ENCODE measurements at regions not wholly inside any gene's neighbourhood (a gene's known extent, or its start where the extent isn't known, plus 50 kb on each side); places are given as distances from the start of the nearest gene placed in this dataset.

DNA sequence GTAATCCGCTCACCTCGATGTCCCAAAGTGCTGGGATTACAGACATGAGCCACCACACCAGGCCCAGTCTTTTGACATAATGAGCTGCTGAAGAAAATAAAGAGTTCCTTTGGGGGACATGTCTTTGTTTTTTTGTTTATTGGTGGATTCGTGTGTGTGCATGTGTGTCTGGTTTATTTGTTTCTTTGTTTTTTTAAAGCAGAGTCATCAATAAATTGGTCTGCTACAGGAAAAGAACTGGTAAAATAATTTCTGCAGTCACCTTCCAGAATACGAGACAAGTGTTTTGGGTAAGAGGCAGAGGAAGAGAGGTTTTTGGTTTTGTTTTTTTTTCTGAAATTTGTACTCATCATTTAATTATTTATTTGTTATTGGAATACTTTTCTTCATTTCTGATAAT is 51.5 kb upstream of the PPP3CA start:
- H3K9me3 ChIP-seq (ENCODE audit: insufficient read depth, low read depth, low read length) = no peaks in the 10 kb centered on the region
- no peaks in the 10 kb centered on the region for H3K79me2 ChIP-seq (ENCODE audit: insufficient read depth, low read length)
- no peaks in the 10 kb centered on the region for H3F3A ChIP-seq (ENCODE audit: low read depth)
- H3K27me3 ChIP-seq (ENCODE audit: insufficient read depth, low read length, poor library complexity, severe bottlenecking) = no peaks in the 10 kb centered on the region
- TF ChIP-seq EZH2phosphoT487 (IDR thresholded peaks at IDR 0.05; ENCODE audit: borderline replicate concordance) = no peak
- TF ChIP-seq, protein P1, sequence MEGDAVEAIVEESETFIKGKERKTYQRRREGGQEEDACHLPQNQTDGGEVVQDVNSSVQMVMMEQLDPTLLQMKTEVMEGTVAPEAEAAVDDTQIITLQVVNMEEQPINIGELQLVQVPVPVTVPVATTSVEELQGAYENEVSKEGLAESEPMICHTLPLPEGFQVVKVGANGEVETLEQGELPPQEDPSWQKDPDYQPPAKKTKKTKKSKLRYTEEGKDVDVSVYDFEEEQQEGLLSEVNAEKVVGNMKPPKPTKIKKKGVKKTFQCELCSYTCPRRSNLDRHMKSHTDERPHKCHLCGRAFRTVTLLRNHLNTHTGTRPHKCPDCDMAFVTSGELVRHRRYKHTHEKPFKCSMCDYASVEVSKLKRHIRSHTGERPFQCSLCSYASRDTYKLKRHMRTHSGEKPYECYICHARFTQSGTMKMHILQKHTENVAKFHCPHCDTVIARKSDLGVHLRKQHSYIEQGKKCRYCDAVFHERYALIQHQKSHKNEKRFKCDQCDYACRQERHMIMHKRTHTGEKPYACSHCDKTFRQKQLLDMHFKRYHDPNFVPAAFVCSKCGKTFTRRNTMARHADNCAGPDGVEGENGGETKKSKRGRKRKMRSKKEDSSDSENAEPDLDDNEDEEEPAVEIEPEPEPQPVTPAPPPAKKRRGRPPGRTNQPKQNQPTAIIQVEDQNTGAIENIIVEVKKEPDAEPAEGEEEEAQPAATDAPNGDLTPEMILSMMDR (conservative IDR thresholded peaks at IDR 0.05; ENCODE audit: low read length) = no peak
- H2AFZ ChIP-seq (ENCODE audit: low read length) = no peak overlapping the region
- H4K20me1 ChIP-seq (ENCODE audit: insufficient read depth, low read length, poor library complexity, severe bottlenecking) = no peaks in the 10 kb centered on the region
- H3K36me3 ChIP-seq (ENCODE audit: insufficient read depth, low read length) = no peaks in the 10 kb centered on the region
- H3K4me1 ChIP-seq (ENCODE audit: insufficient read depth, low read length, poor library complexity, severe bottlenecking) = no peaks in the 10 kb centered on the region
- no peaks in the 10 kb centered on the region for H3K9me2 ChIP-seq (replicated peaks; ENCODE audit: low read depth, low read length)
- H3K9ac ChIP-seq (ENCODE audit: low read depth, low read length, poor library complexity, severe bottlenecking) = no peak overlapping the region
- no peak overlapping the region for H3K4me2 ChIP-seq (ENCODE audit: low read depth, low read length, poor library complexity, severe bottlenecking)
- H3K4me3 ChIP-seq (ENCODE audit: low read length, poor library complexity, severe bottlenecking) = no peak overlapping the region

Data from Loucy (cell line).